Panc1 (cell line): ENCODE measurements at regions not wholly inside any gene's neighbourhood (a gene's known extent, or its start where the extent isn't known, plus 50 kb on each side); places are given as distances from the start of the nearest gene placed in this dataset.

Experiments
- ATAC-seq: fragments of 200-7000 bp; cut with Tn5 transposase; 2 replicates; pipeline ENCODE4 v1.9.1; 2020; ENCODE audit warnings: mild to moderate bottlenecking, moderate library complexity
- BruUV-seq: library from RNA; stranded (reverse); fragments of 400-500 nt; replicated peaks from 2 replicates; lab custom pipeline; 2021; lab: Mats Ljungman, UMichigan
- CTCF ChIA-PET: fragments of 300-600 bp; sonication (Branson Sonifier 250); formaldehyde crosslinking; loops from one replicate; lab custom pipeline; 2022; ENCODE audit warnings: antibody characterized with exemption; lab: Charles Lee
- POLR2A ChIA-PET: fragments of 300-600 bp; sonication (Branson Sonifier 250); formaldehyde crosslinking; loops from one replicate; lab custom pipeline; 2022; ENCODE audit warnings: antibody characterized with exemption; lab: Charles Lee
- DNase-seq: peaks from one replicate; pipeline ENCODE4 v3.0.0-alpha.2; 2010; ENCODE audit warnings: low read depth, low spot score
- H3K27ac ChIP-seq: 2 replicates; pipeline ENCODE4 v1.5.1; 2011; ENCODE audit warnings: mild to moderate bottlenecking, low read length, inconsistent platforms
- H3K27me3 ChIP-seq: fragments of 200-500 bp; sonication (Bioruptor generic); 2 replicates; pipeline ENCODE4 v1.6.0; 2014; ENCODE audit warnings: low read length, inconsistent platforms; ENCODE audit not compliant: control insufficient read depth, insufficient read depth
- H3K36me3 ChIP-seq: fragments of 200-500 bp; sonication (Bioruptor generic); 2 replicates; pipeline ENCODE4 v1.5.1; 2014; ENCODE audit warnings: inconsistent platforms, mild to moderate bottlenecking, low read length, moderate library complexity; ENCODE audit not compliant: control insufficient read depth, insufficient read depth
- H3K4me1 ChIP-seq: 2 replicates; pipeline ENCODE4 v1.5.1; 2011; ENCODE audit warnings: inconsistent platforms, mild to moderate bottlenecking, low read length, moderate library complexity; ENCODE audit not compliant: control insufficient read depth, insufficient read depth
- H3K4me3 ChIP-seq, 2 experiments: 2 replicates each; pipeline ENCODE4 v1.5.1; 2011 to 2012; ENCODE audit warnings: low read depth in 2 of 2, low read length in 2 of 2, mild to moderate bottlenecking in 2 of 2, inconsistent platforms in 1 of 2, moderate library complexity in 1 of 2
- H3K9me3 ChIP-seq: fragments of 200-500 bp; sonication (Bioruptor generic); 2 replicates; pipeline ENCODE4 v1.5.1; 2014; ENCODE audit warnings: low read depth, mild to moderate bottlenecking, inconsistent platforms, low read length, moderate library complexity; ENCODE audit not compliant: control insufficient read depth, insufficient read depth
- CTCF ChIP-seq: fragments of 450-650 bp; IDR thresholded peaks from 2 replicates; pipeline ENCODE4 v1.5.1; 2017; ENCODE audit warnings: mild to moderate bottlenecking
- REST ChIP-seq, 2 experiments: IDR thresholded peaks; 2 replicates each; pipeline ENCODE4 v1.6.1; 2011 to 2012; ENCODE audit warnings: low read depth in 2 of 2, control low read depth in 1 of 2, low read length in 1 of 2, mild to moderate bottlenecking in 1 of 2, moderate library complexity in 1 of 2; ENCODE audit not compliant: insufficient read depth in 1 of 2
- SIN3A ChIP-seq: IDR thresholded peaks from 2 replicates; pipeline ENCODE4 v1.6.1; 2012; ENCODE audit warnings: low read depth, mild to moderate bottlenecking, low read length, moderate library complexity, borderline replicate concordance; ENCODE audit not compliant: insufficient read depth
- TCF7L2 ChIP-seq: IDR thresholded peaks from 2 replicates; pipeline ENCODE4 v1.6.1; 2011; ENCODE audit warnings: mild to moderate bottlenecking, low read depth, low read length, inconsistent platforms
- in situ Hi-C: cut with HindIII; loops from 2 replicates; pipeline ENCODE4 v1.10.0; 2016; ENCODE audit warnings: low sequenced_read_pairs, low pct_unique_long_range_greater_than_20kb
- intact Hi-C: fragments of 100-400 bp; cut with micrococcal nuclease; formaldehyde crosslinking; loops from one replicate; pipeline ENCODE4 v1.10.0; 2022; ENCODE audit not compliant: unreplicated experiment

GRCh38 chr6:134744301-134744700, 205.6 kb downstream of the ALDH8A1 start:
- intact Hi-C loops, result no loop called here
- Histone ChIP-seq H3K27me3 (0 out of 2 replicates have a peak, but pooled peaks cover 2% of the 10 kb centered on the region), H3K9me3 (no peaks in the 10 kb centered on the region), H3K4me1 (no peaks in the 10 kb centered on the region), H3K27ac (no peak overlapping the region), H3K36me3 (no peaks in the 10 kb centered on the region), H3K4me3 (no peak overlapping the region)
- in situ Hi-C loops, result no loop called here
- BruUV-seq, result no TSS peak
- POLR2A ChIA-PET, result no interaction called here
- ATAC-seq (no peak), DNase-seq (no peak)
- CTCF ChIA-PET, result no interaction called here
- TF ChIP-seq CTCF, result no peak

GRCh38 chr6:134741200-134741536, 208.7 kb downstream of the ALDH8A1 start:
- ATAC-seq, result no peak
- no TSS peak for BruUV-seq
- no peaks in the 10 kb centered on the region for H3K9me3 ChIP-seq
- no peak overlapping the region for H3K4me3 ChIP-seq
- intact Hi-C loops, result no loop called here
- in situ Hi-C loops, result no loop called here
- no peak for DNase-seq
- H3K36me3 ChIP-seq, result no peaks in the 10 kb centered on the region
- TF ChIP-seq SIN3A (no peak), TCF7L2 (no peak), CTCF (peak; percentile 26), REST (IDR thresholded peaks at IDR 0.05; ENCODE audit: insufficient read depth in 1 of 2, low read depth in 2 of 2, low read length in 1 of 2) (no peak)
- POLR2A ChIA-PET, result interaction anchor here (0.6 kb wide), 1 partner anchor 19 kb away, joined by 3 read pairs; no protein-coding TSS in a partner anchor
- no peaks in the 10 kb centered on the region for H3K4me1 ChIP-seq
- H3K27ac ChIP-seq, result no peak overlapping the region
- H3K27me3 ChIP-seq, result 0 out of 2 replicates have a peak, but pooled peaks cover 2% of the 10 kb centered on the region
- CTCF ChIA-PET, result no interaction called here
